GM19463 (cell line): ENCODE measurements at regions not wholly inside any gene's neighbourhood (a gene's known extent, or its start where the extent isn't known, plus 50 kb on each side); places are given as distances from the start of the nearest gene placed in this dataset.

ENCODE experiments used
- ATAC-seq: cut with Tn5 transposase; IDR thresholded peaks from one replicate; pipeline ENCODE4 v1.9.1; 2021; ENCODE audit warnings: mild to moderate bottlenecking, moderate library complexity; ENCODE audit not compliant: unreplicated experiment

- ATAC-seq: no peak
These were observed 198.3 kb upstream of the DLGAP1 start for GRCh38 chr18:4653418-4653817.

GRCh38 chr18:4641771-4642368 is 186.8 kb upstream of the DLGAP1 start:
- no peak for ATAC-seq

- peak; percentile 20 for ATAC-seq
These were observed 185.4 kb upstream of the DLGAP1 start for GRCh38 chr18:4640349-4641012.

GRCh38 chr18:4639628-4640310 is 184.7 kb upstream of the DLGAP1 start:
- peak; percentile 87 for ATAC-seq

- ATAC-seq: no peak
These were observed 183.6 kb upstream of the DLGAP1 start for GRCh38 chr18:4638680-4639079.

GRCh38 chr18:4637876-4638275 is 182.8 kb upstream of the DLGAP1 start:
- no peak for ATAC-seq

GRCh38 chr18:4636967-4637366 is 181.9 kb upstream of the DLGAP1 start:
- no peak for ATAC-seq

- ATAC-seq: no peak
These were observed 176.1 kb upstream of the DLGAP1 start for GRCh38 chr18:4631239-4631638.

- ATAC-seq: no peak
These were observed 150.1 kb upstream of the DLGAP1 start for GRCh38 chr18:4605212-4605611.

- no peak for ATAC-seq
These were observed 148.8 kb upstream of the DLGAP1 start for GRCh38 chr18:4603955-4604354.

- peak; percentile 53 for ATAC-seq
These were observed 144.2 kb upstream of the DLGAP1 start for GRCh38 chr18:4599312-4599711.

- ATAC-seq: no peak
These were observed 142.2 kb upstream of the DLGAP1 start for GRCh38 chr18:4597301-4597700.

GRCh38 chr18:4593895-4594294 is 138.8 kb upstream of the DLGAP1 start:
- no peak for ATAC-seq

- ATAC-seq: no peak
These were observed 138.4 kb upstream of the DLGAP1 start for GRCh38 chr18:4593459-4593858.

- no peak for ATAC-seq
These were observed 134.1 kb upstream of the DLGAP1 start for GRCh38 chr18:4589056-4589800.

GRCh38 chr18:4587204-4587603 is 132.1 kb upstream of the DLGAP1 start:
- no peak for ATAC-seq

GRCh38 chr18:4586731-4587130 is 131.6 kb upstream of the DLGAP1 start:
- no peak for ATAC-seq

GRCh38 chr18:4582431-4583335 is 127.6 kb upstream of the DLGAP1 start:
- ATAC-seq: no peak

GRCh38 chr18:4581966-4582365 is 126.9 kb upstream of the DLGAP1 start:
- ATAC-seq: no peak

GRCh38 chr18:4578449-4578848 is 123.3 kb upstream of the DLGAP1 start:
- ATAC-seq: no peak

GRCh38 chr18:4573735-4574134 is 118.6 kb upstream of the DLGAP1 start:
- ATAC-seq: no peak
